Thyroid gland (tissue), 4 donors: ENCODE measurements at regions not wholly inside any gene's neighbourhood (a gene's known extent, or its start where the extent isn't known, plus 50 kb on each side); places are given as distances from the start of the nearest gene placed in this dataset.

ENCODE experiments used
- POLR2A ChIP-seq, 2 donors: fragments of 450-650 bp; IDR thresholded peaks; one replicate each; pipeline ENCODE4 v1.6.1; 2017; ENCODE audit warnings: antibody characterized with exemption in 2 of 2, mild to moderate bottlenecking in 2 of 2, moderate library complexity in 1 of 2
- TF ChIP-seq, protein P1 (sequence below), 6 experiments: fragments of 200-600 bp in 3 of 6; fragments of 450-650 bp in 3 of 6; sonication (generic) in 3 of 6; IDR thresholded peaks; one replicate each; pipeline ENCODE4 v1.5.1; 2016 to 2019; ENCODE audit warnings: antibody characterized with exemption in 6 of 6, mild to moderate bottlenecking in 2 of 6, inconsistent platforms in 1 of 6, moderate library complexity in 1 of 6

DNA sequence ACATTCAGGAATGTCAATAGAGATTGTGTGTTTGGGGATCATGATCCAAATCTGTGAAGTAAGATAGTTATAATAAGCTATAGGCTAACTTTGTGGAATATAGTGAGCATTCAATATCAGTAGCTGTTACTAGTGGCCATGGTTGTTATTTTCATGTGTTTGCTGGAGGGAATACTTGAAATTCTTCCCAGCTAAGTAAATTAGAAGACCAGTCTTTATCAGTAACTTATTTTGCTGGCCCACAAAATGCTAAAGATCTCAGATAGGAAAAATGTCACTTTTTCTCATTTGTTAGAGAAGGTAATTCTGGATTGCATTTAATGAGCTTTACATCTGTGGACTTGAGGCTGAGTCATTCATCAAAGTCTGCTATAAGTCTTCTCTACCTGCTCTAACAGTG lies 156.1 kb upstream of the LRRC7 start:
- TF ChIP-seq POLR2A (IDR thresholded peaks at IDR 0.05) = no peak
- TF ChIP-seq, protein P1, sequence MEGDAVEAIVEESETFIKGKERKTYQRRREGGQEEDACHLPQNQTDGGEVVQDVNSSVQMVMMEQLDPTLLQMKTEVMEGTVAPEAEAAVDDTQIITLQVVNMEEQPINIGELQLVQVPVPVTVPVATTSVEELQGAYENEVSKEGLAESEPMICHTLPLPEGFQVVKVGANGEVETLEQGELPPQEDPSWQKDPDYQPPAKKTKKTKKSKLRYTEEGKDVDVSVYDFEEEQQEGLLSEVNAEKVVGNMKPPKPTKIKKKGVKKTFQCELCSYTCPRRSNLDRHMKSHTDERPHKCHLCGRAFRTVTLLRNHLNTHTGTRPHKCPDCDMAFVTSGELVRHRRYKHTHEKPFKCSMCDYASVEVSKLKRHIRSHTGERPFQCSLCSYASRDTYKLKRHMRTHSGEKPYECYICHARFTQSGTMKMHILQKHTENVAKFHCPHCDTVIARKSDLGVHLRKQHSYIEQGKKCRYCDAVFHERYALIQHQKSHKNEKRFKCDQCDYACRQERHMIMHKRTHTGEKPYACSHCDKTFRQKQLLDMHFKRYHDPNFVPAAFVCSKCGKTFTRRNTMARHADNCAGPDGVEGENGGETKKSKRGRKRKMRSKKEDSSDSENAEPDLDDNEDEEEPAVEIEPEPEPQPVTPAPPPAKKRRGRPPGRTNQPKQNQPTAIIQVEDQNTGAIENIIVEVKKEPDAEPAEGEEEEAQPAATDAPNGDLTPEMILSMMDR (IDR thresholded peaks at IDR 0.05) = no peak
